SK-N-SH treated with all-trans-retinoic acid at 6 μM for 48 hours (cell line): ENCODE measurements at regions not wholly inside any gene's neighbourhood (a gene's known extent, or its start where the extent isn't known, plus 50 kb on each side); places are given as distances from the start of the nearest gene placed in this dataset.

Source experiments
- OSR1 ChIP-seq: fragments of 250-450 bp; sonication (Bioruptor Pico); IDR thresholded peaks from 2 replicates; pipeline ENCODE4 v1.8.0; 2022; ENCODE audit warnings: moderate library complexity, mild to moderate bottlenecking, inconsistent platforms
- PPARA ChIP-seq: fragments of 250-450 bp; sonication (Bioruptor Pico); IDR thresholded peaks from 2 replicates; pipeline ENCODE4 v1.5.0; 2020; ENCODE audit warnings: mild to moderate bottlenecking, borderline replicate concordance
- ZFP3 ChIP-seq: fragments of 250-450 bp; sonication (Bioruptor Pico); IDR thresholded peaks from 2 replicates; pipeline ENCODE4 v1.5.0; 2020; ENCODE audit warnings: mild to moderate bottlenecking, moderate library complexity
- ZFP30 ChIP-seq: fragments of 450-650 bp; formaldehyde crosslinking; IDR thresholded peaks from 2 replicates; pipeline ENCODE4 v1.5.0; 2022; ENCODE audit warnings: mild to moderate bottlenecking, moderate library complexity
- ZNF8 ChIP-seq: fragments of 450-650 bp; formaldehyde crosslinking; IDR thresholded peaks from 2 replicates; pipeline ENCODE4 v1.5.0; 2020; ENCODE audit warnings: mild to moderate bottlenecking, moderate library complexity
- TF ChIP-seq, protein P1 (sequence below): fragments of 250-450 bp; sonication (Bioruptor Pico); IDR thresholded peaks from 2 replicates; pipeline ENCODE4 v1.5.1; 2020; ENCODE audit warnings: low read depth, mild to moderate bottlenecking, moderate library complexity

- TF ChIP-seq ZFP30 (CRISPR knock-in tag) (no peak), ZNF8 (no peak), ZFP3 (no peak), OSR1 (no peak), PPARA (no peak)
- TF ChIP-seq, protein P1, sequence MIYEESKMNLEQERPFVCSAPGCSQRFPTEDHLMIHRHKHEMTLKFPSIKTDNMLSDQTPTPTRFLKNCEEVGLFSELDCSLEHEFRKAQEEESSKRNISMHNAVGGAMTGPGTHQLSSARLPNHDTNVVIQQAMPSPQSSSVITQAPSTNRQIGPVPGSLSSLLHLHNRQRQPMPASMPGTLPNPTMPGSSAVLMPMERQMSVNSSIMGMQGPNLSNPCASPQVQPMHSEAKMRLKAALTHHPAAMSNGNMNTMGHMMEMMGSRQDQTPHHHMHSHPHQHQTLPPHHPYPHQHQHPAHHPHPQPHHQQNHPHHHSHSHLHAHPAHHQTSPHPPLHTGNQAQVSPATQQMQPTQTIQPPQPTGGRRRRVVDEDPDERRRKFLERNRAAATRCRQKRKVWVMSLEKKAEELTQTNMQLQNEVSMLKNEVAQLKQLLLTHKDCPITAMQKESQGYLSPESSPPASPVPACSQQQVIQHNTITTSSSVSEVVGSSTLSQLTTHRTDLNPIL: no peak
Observed at GRCh38 chr7:106807474-106807873, 57.6 kb upstream of the PIK3CG start.
